Keratinocyte (primary cell): ENCODE measurements at regions not wholly inside any gene's neighbourhood (a gene's known extent, or its start where the extent isn't known, plus 50 kb on each side); places are given as distances from the start of the nearest gene placed in this dataset.

Experiments used
- DNase-seq: peaks from one replicate; pipeline ENCODE4 v3.0.0-alpha.2; 2011; ENCODE audit warnings: low read depth, missing footprints, low spot score
- FAIRE-seq: peaks from 2 replicates; lab custom pipeline; 2011; peaks lifted over from hg19 to GRCh38; lab: Jason Lieb, UNC
- H2AFZ ChIP-seq: 2 replicates; pipeline ENCODE4 v1.6.0; 2012; ENCODE audit warnings: low read length, control low read depth, inconsistent platforms; ENCODE audit not compliant: control insufficient read depth
- H3K27ac ChIP-seq: 2 replicates; pipeline ENCODE4 v1.5.1; 2011; ENCODE audit warnings: low read length; ENCODE audit not compliant: control insufficient read depth, insufficient read depth
- H3K27me3 ChIP-seq: 3 replicates; pipeline ENCODE4 v1.6.0; 2011; ENCODE audit warnings: low read length; ENCODE audit not compliant: control insufficient read depth, insufficient read depth; ENCODE audit errors: extremely low read depth
- H3K36me3 ChIP-seq, 2 experiments: 2 replicates in 1 of 2; 3 replicates in 1 of 2; pipeline ENCODE4 v1.5.1; 2011; ENCODE audit warnings: low read length in 2 of 2, mild to moderate bottlenecking in 1 of 2; ENCODE audit not compliant: control insufficient read depth in 2 of 2, insufficient read depth in 2 of 2; ENCODE audit errors: extremely low read depth in 1 of 2
- H3K4me1 ChIP-seq: 3 replicates; pipeline ENCODE4 v1.5.1; 2011; ENCODE audit warnings: low read length; ENCODE audit not compliant: control insufficient read depth, insufficient read depth; ENCODE audit errors: extremely low read depth
- H3K4me2 ChIP-seq: 3 replicates; pipeline ENCODE4 v1.6.0; 2011; ENCODE audit warnings: low read depth, low read length; ENCODE audit not compliant: control insufficient read depth, insufficient read depth; ENCODE audit errors: extremely low read depth
- H3K4me3 ChIP-seq, 3 experiments: fragments of 200-600 bp in 1 of 3; sonication (generic) in 1 of 3; 2 replicates in 2 of 3; 3 replicates in 1 of 3; pipeline ENCODE4 v1.5.1; 2011 to 2016; ENCODE audit warnings: low read length in 3 of 3, mild to moderate bottlenecking in 3 of 3, control low read depth in 2 of 3, inconsistent platforms in 1 of 3, low read depth in 1 of 3, mixed read lengths in 1 of 3, mixed run types in 1 of 3, moderate library complexity in 1 of 3; ENCODE audit not compliant: control insufficient read depth in 2 of 3, insufficient read depth in 2 of 3; ENCODE audit errors: extremely low read depth in 1 of 3
- H3K79me2 ChIP-seq: 2 replicates; pipeline ENCODE4 v1.6.0; 2012; ENCODE audit warnings: low read length; ENCODE audit not compliant: control insufficient read depth, insufficient read depth
- H3K9ac ChIP-seq: 3 replicates; pipeline ENCODE4 v1.6.0; 2011; ENCODE audit warnings: low read length; ENCODE audit not compliant: control insufficient read depth, insufficient read depth; ENCODE audit errors: extremely low read depth
- H3K9me1 ChIP-seq: 3 replicates; pipeline ENCODE4 v1.6.0; 2011; ENCODE audit warnings: low read length; ENCODE audit not compliant: control insufficient read depth, insufficient read depth; ENCODE audit errors: extremely low read depth
- H3K9me3 ChIP-seq: 2 replicates; pipeline ENCODE4 v1.5.1; 2012; ENCODE audit warnings: low read depth, low read length; ENCODE audit not compliant: control insufficient read depth
- H4K20me1 ChIP-seq: 3 replicates; pipeline ENCODE4 v1.6.0; 2011; ENCODE audit warnings: low read length; ENCODE audit not compliant: control insufficient read depth, insufficient read depth; ENCODE audit errors: extremely low read depth
- CTCF ChIP-seq, 3 experiments: IDR thresholded peaks in 1 of 3; conservative IDR thresholded peaks in 1 of 3; optimal IDR thresholded peaks in 1 of 3; 2 replicates in 2 of 3; 3 replicates in 1 of 3; pipeline versions ENCODE3 to v1.5.1; 2011; ENCODE audit warnings: low read length in 3 of 3, mild to moderate bottlenecking in 3 of 3, moderate library complexity in 2 of 3, control low read depth in 1 of 3, inconsistent platforms in 1 of 3; ENCODE audit not compliant: insufficient read depth in 2 of 3; ENCODE audit errors: extremely low read depth in 1 of 3
- EZH2 ChIP-seq: IDR thresholded peaks from one replicate; pipeline ENCODE4 v1.6.1; 2012; ENCODE audit warnings: inconsistent platforms, mild to moderate bottlenecking, low read length, moderate library complexity
- dilution Hi-C: fragments of 300-500 bp; cut with MboI; formaldehyde crosslinking; loops from one replicate; pipeline ENCODE4 v1.7.0; 2020; ENCODE audit warnings: low sequenced_read_pairs; ENCODE audit not compliant: extremely low pct_ligation_motif_present

GRCh38 chr4:181194096-181194495, 1049.1 kb upstream of the TENM3 start:
- Histone ChIP-seq H3K27me3 (no peaks in the 10 kb centered on the region), H3K79me2 (no peaks in the 10 kb centered on the region), H3K36me3 (no peaks in the 10 kb centered on the region), H3K4me3 (no peak overlapping the region), H3K4me1 (no peaks in the 10 kb centered on the region), H3K9me3 (no peaks in the 10 kb centered on the region), H2AFZ (no peak overlapping the region), H4K20me1 (no peaks in the 10 kb centered on the region), H3K27ac (no peak overlapping the region), H3K9ac (no peak overlapping the region), H3K9me1 (no peaks in the 10 kb centered on the region), H3K4me2 (no peak overlapping the region)
- dilution Hi-C loops: no loop called here
- no peak for DNase-seq
- TF ChIP-seq CTCF (optimal IDR thresholded peaks at IDR 0.05 in 1 of 3, IDR thresholded peaks at IDR 0.05 in 1 of 3, conservative IDR thresholded peaks at IDR 0.05 in 1 of 3; ENCODE audit: extremely low read depth in 1 of 3, insufficient read depth in 2 of 3, low read length in 3 of 3): no peak
- no peak for TF ChIP-seq EZH2
- no peak for FAIRE-seq

- H2AFZ ChIP-seq: no peak overlapping the region
- FAIRE-seq (no peak), DNase-seq (no peak)
- H3K9me3 ChIP-seq: no peaks in the 10 kb centered on the region
- no peaks in the 10 kb centered on the region for H3K36me3 ChIP-seq
- H3K27ac ChIP-seq: no peak overlapping the region
- H3K9ac ChIP-seq: no peak overlapping the region
- no peak for TF ChIP-seq CTCF (optimal IDR thresholded peaks at IDR 0.05 in 1 of 3, IDR thresholded peaks at IDR 0.05 in 1 of 3, conservative IDR thresholded peaks at IDR 0.05 in 1 of 3; ENCODE audit: extremely low read depth in 1 of 3, insufficient read depth in 2 of 3, low read length in 3 of 3)
- no peak for TF ChIP-seq EZH2
- H3K4me2 ChIP-seq: no peak overlapping the region
- H3K4me3 ChIP-seq: no peak overlapping the region
- no peaks in the 10 kb centered on the region for H3K4me1 ChIP-seq
- H4K20me1 ChIP-seq: no peaks in the 10 kb centered on the region
- H3K9me1 ChIP-seq: no peaks in the 10 kb centered on the region
- dilution Hi-C loops: no loop called here
- no peaks in the 10 kb centered on the region for H3K27me3 ChIP-seq
- H3K79me2 ChIP-seq: no peaks in the 10 kb centered on the region
These were observed 1043.1 kb upstream of the TENM3 start for GRCh38 chr4:181200076-181200475.
